SK-N-MC (cell line): ENCODE measurements at regions not wholly inside any gene's neighbourhood (a gene's known extent, or its start where the extent isn't known, plus 50 kb on each side); places are given as distances from the start of the nearest gene placed in this dataset.

ENCODE experiments used
- EZH2 ChIP-seq: fragments of 200-600 bp; sonication (generic); IDR thresholded peaks from one replicate; pipeline ENCODE4 v1.6.1; 2017; ENCODE audit warnings: antibody characterized with exemption
- POLR2AphosphoS5 ChIP-seq: IDR thresholded peaks from 2 replicates; pipeline ENCODE4 v1.6.1; 2012; ENCODE audit warnings: mild to moderate bottlenecking, low read depth, low read length, borderline replicate concordance

DNA sequence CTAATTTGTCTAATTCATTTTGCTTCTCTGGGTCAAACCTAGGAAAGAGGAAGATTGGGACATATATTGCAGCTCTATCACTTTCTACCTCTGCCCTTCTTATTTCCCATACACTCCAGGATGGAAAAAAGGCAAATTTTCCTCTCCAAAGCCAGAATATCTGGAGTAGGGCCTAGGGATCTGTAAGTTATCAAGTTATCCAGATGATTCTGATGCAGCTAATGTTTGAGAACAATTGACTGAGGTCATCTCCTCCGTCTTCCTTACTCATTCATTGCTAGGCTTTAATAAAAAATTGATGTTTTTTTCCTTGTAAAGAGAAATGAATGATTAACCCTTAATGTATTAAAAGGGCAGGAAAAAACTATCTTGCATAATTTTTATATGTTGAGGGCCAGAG is 211.9 kb upstream of the GLI3 start:
- TF ChIP-seq EZH2 (no peak), POLR2AphosphoS5 (no peak)
